ENCODE measurements at regions not wholly inside any gene's neighbourhood (a gene's known extent, or its start where the extent isn't known, plus 50 kb on each side); places are given as distances from the start of the nearest gene placed in this dataset.

GRCh38 chr12:38384816-38385378, 68.3 kb downstream of the ALG10B start:
- Histone ChIP-seq H3K27ac (ENCODE audit: poor library complexity, severe bottlenecking) (peak overlapping the region; percentile 76), H3K4me1 (ENCODE audit: insufficient read depth, poor library complexity, severe bottlenecking) (peaks cover 33% of the 10 kb centered on the region), H3K36me3 (ENCODE audit: low read depth) (no peaks in the 10 kb centered on the region), H3K4me3 (ENCODE audit: severe bottlenecking) (no peak overlapping the region), H3K27me3 (ENCODE audit: insufficient read depth, poor library complexity, severe bottlenecking) (no peaks in the 10 kb centered on the region), H3K9me3 (ENCODE audit: severe bottlenecking) (no peaks in the 10 kb centered on the region)
- peak; percentile 88 for ATAC-seq (ENCODE audit: low read depth)
- DNase-seq (ENCODE audit: low spot score) = peak; percentile 95
- peak; percentile 72 for TF ChIP-seq CTCF (IDR thresholded peaks at IDR 0.05; ENCODE audit: poor library complexity, severe bottlenecking)

GRCh38 chr12:38385486-38385885, 68.9 kb downstream of the ALG10B start:
- H3K4me3 ChIP-seq (ENCODE audit: severe bottlenecking) = no peak overlapping the region
- peak overlapping the region; percentile 76 for H3K27ac ChIP-seq (ENCODE audit: poor library complexity, severe bottlenecking)
- no peaks in the 10 kb centered on the region for H3K36me3 ChIP-seq (ENCODE audit: low read depth)
- no peaks in the 10 kb centered on the region for H3K9me3 ChIP-seq (ENCODE audit: severe bottlenecking)
- no peak for DNase-seq (ENCODE audit: low spot score)
- H3K4me1 ChIP-seq (ENCODE audit: insufficient read depth, poor library complexity, severe bottlenecking) = peaks cover 39% of the 10 kb centered on the region
- TF ChIP-seq CTCF (IDR thresholded peaks at IDR 0.05; ENCODE audit: poor library complexity, severe bottlenecking) = no peak
- peak; percentile 4 for ATAC-seq (ENCODE audit: low read depth)
- no peaks in the 10 kb centered on the region for H3K27me3 ChIP-seq (ENCODE audit: insufficient read depth, poor library complexity, severe bottlenecking)

- ATAC-seq (ENCODE audit: low read depth) (peak; percentile 54), DNase-seq (ENCODE audit: low spot score) (no peak)
- Histone ChIP-seq H3K36me3 (ENCODE audit: low read depth) (no peaks in the 10 kb centered on the region), H3K9me3 (ENCODE audit: severe bottlenecking) (no peaks in the 10 kb centered on the region), H3K4me3 (ENCODE audit: severe bottlenecking) (no peak overlapping the region), H3K27me3 (ENCODE audit: insufficient read depth, poor library complexity, severe bottlenecking) (no peaks in the 10 kb centered on the region), H3K4me1 (ENCODE audit: insufficient read depth, poor library complexity, severe bottlenecking) (peaks cover 48% of the 10 kb centered on the region), H3K27ac (ENCODE audit: poor library complexity, severe bottlenecking) (peak overlapping the region; percentile 76)
- no peak for TF ChIP-seq CTCF (IDR thresholded peaks at IDR 0.05; ENCODE audit: poor library complexity, severe bottlenecking)
These were observed 69.8 kb downstream of the ALG10B start for GRCh38 chr12:38386205-38386985.

- no peaks in the 10 kb centered on the region for H3K27me3 ChIP-seq (ENCODE audit: insufficient read depth, poor library complexity, severe bottlenecking)
- no peak for TF ChIP-seq CTCF (IDR thresholded peaks at IDR 0.05; ENCODE audit: poor library complexity, severe bottlenecking)
These were observed 73.0 kb downstream of the ALG10B start for GRCh38 chr12:38389614-38390013.

GRCh38 chr12:38391007-38391406, 74.4 kb downstream of the ALG10B start:
- no peak for TF ChIP-seq CTCF (IDR thresholded peaks at IDR 0.05; ENCODE audit: poor library complexity, severe bottlenecking)
- H3K36me3 ChIP-seq (ENCODE audit: low read depth) = no peaks in the 10 kb centered on the region
- no peaks in the 10 kb centered on the region for H3K9me3 ChIP-seq (ENCODE audit: severe bottlenecking)
- no peak overlapping the region for H3K4me3 ChIP-seq (ENCODE audit: severe bottlenecking)
- H3K27ac ChIP-seq (ENCODE audit: poor library complexity, severe bottlenecking) = no peak overlapping the region
- ATAC-seq (ENCODE audit: low read depth) (no peak), DNase-seq (ENCODE audit: low spot score) (no peak)
- peaks cover 48% of the 10 kb centered on the region for H3K4me1 ChIP-seq (ENCODE audit: insufficient read depth, poor library complexity, severe bottlenecking)
- H3K27me3 ChIP-seq (ENCODE audit: insufficient read depth, poor library complexity, severe bottlenecking) = no peaks in the 10 kb centered on the region

More at GRCh38 chr12:38389614-38390013, 73.0 kb downstream of the ALG10B start:
- Histone ChIP-seq H3K36me3 (ENCODE audit: low read depth) (no peaks in the 10 kb centered on the region), H3K9me3 (ENCODE audit: severe bottlenecking) (no peaks in the 10 kb centered on the region), H3K4me3 (ENCODE audit: severe bottlenecking) (no peak overlapping the region), H3K4me1 (ENCODE audit: insufficient read depth, poor library complexity, severe bottlenecking) (peaks cover 59% of the 10 kb centered on the region), H3K27ac (ENCODE audit: poor library complexity, severe bottlenecking) (no peak overlapping the region)
- no peak for DNase-seq (ENCODE audit: low spot score)
- no peak for ATAC-seq (ENCODE audit: low read depth)
